Fibroblast of lung (primary cell): ENCODE measurements at regions not wholly inside any gene's neighbourhood (a gene's known extent, or its start where the extent isn't known, plus 50 kb on each side); places are given as distances from the start of the nearest gene placed in this dataset.

ENCODE experiments used
- DNase-seq, 2 donors: peaks; one replicate each; pipeline versions ENCODE4 v3.0.0 to v3.0.0-alpha.2; 2010; ENCODE audit warnings: low read depth in 2 of 2
- H2AFZ ChIP-seq: 2 replicates; pipeline ENCODE4 v1.5.1; 2012; ENCODE audit warnings: low read length, control low read depth, inconsistent platforms
- H3K27ac ChIP-seq: 2 replicates; pipeline ENCODE4 v1.5.1; 2011; ENCODE audit warnings: low read length, control low read depth; ENCODE audit not compliant: insufficient read depth
- H3K27me3 ChIP-seq: 2 replicates; pipeline ENCODE4 v1.5.1; 2011; ENCODE audit warnings: mild to moderate bottlenecking, low read length; ENCODE audit not compliant: control insufficient read depth, insufficient read depth
- H3K36me3 ChIP-seq: 2 replicates; pipeline ENCODE4 v1.5.1; 2011; ENCODE audit warnings: low read length; ENCODE audit not compliant: control insufficient read depth, insufficient read depth
- H3K4me1 ChIP-seq: 2 replicates; pipeline ENCODE4 v1.5.1; 2011; ENCODE audit warnings: low read length; ENCODE audit not compliant: control insufficient read depth, insufficient read depth; ENCODE audit errors: extremely low read depth
- H3K4me2 ChIP-seq: 2 replicates; pipeline ENCODE4 v1.5.1; 2011; ENCODE audit warnings: low read length, control low read depth; ENCODE audit not compliant: insufficient read depth; ENCODE audit errors: extremely low read depth
- H3K4me3 ChIP-seq, 4 experiments: fragments of 200-600 bp in 1 of 4; sonication (generic) in 1 of 4; replicated peaks in 1 of 4; 2 replicates each; pipeline ENCODE4 v1.5.1; 2011 to 2016; ENCODE audit warnings: low read length in 4 of 4, low read depth in 3 of 4, mild to moderate bottlenecking in 3 of 4, control low read depth in 2 of 4, inconsistent platforms in 1 of 4, mixed read lengths in 1 of 4; ENCODE audit not compliant: insufficient read depth in 1 of 4; ENCODE audit errors: control extremely low read depth in 1 of 4
- H3K79me2 ChIP-seq: 2 replicates; pipeline ENCODE4 v1.5.1; 2012; ENCODE audit warnings: mild to moderate bottlenecking, low read length, inconsistent platforms; ENCODE audit not compliant: control insufficient read depth, insufficient read depth
- H3K9ac ChIP-seq: 2 replicates; pipeline ENCODE4 v1.5.1; 2011; ENCODE audit warnings: mild to moderate bottlenecking, low read length, control low read depth; ENCODE audit not compliant: insufficient read depth
- H3K9me3 ChIP-seq: 2 replicates; pipeline ENCODE4 v1.5.1; 2012; ENCODE audit warnings: low read depth, low read length; ENCODE audit not compliant: control insufficient read depth, insufficient read depth
- H4K20me1 ChIP-seq: 2 replicates; pipeline ENCODE4 v1.5.1; 2011; ENCODE audit warnings: low read length; ENCODE audit not compliant: control insufficient read depth, insufficient read depth; ENCODE audit errors: extremely low read depth
- EZH2 ChIP-seq: IDR thresholded peaks from 2 replicates; pipeline ENCODE4 v1.5.1; 2012; ENCODE audit warnings: low read length, control low read depth, mild to moderate bottlenecking; ENCODE audit errors: missing control alignments
- TF ChIP-seq, protein P1 (sequence below), 2 donors: IDR thresholded peaks in 1 of 2; conservative IDR thresholded peaks in 1 of 2; 1 replicate in 1 of 2; 2 replicates in 1 of 2; pipeline ENCODE4 v1.5.1; 2011 to 2012; ENCODE audit warnings: low read length in 2 of 2, control low read depth in 1 of 2, inconsistent platforms in 1 of 2, low read depth in 1 of 2, mild to moderate bottlenecking in 1 of 2

DNA sequence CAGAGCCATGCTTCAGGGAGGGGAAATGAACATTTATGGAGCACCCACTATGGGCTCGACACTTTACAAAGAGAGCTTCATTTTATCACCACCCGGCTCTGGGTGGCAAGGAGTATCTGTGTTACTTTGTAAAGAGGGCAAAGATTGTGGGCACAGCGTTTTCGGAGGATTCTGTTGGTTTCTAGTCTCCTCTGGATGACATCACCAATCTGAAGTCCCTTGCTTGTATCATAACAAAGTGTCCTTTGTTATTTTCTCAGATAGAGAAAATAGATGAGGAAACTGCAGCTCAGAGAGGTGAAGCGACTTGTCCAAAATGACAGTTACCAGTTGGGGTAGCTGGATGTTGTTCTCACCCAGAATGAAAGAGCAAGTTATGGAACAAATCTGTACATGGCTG, 162.8 kb downstream of the GLI2 start:
- H3K4me2 ChIP-seq: no peak overlapping the region
- no peaks in the 10 kb centered on the region for H3K79me2 ChIP-seq

DNA sequence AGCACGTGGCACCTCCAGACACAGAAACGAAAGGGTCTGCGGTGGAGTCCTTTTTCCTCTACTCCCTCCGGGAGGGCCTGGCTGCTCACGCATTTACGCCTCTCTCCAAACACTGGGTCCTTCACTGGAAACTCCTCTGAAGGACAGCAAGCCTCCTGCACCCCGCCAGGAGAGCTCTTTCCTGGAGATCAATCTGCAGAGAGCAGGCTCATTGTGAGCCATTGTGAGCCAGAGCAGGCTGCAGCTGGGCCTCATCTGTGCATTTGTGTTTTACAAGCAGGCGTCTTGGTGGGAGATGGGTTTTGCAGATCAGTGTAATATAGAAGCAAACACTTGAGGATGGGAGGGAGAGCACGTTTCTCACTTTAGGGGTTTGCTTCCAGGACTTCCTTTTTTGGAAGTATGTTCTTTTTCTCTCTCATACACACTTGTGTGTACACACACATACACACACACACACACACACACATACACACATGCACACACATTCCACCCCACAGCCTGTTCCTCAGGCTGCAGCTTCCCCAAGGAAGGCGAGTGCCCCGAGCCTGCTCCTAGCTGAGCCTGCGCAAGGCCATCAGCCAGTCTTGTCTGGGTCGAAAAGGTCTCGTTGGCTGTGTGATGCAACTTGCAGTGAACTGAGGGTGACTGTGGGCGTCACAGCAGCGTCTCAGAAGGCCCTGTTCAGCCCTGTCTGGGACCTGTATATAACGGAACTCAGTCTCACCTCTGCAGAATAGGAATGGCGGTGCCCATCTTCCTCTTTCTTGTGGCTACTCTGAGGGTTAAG, 163.5 kb downstream of the GLI2 start:
- Histone ChIP-seq H3K4me1 (no peaks in the 10 kb centered on the region), H3K36me3 (no peaks in the 10 kb centered on the region), H3K4me3 (no peak overlapping the region), H3K27me3 (no peaks in the 10 kb centered on the region), H4K20me1 (no peaks in the 10 kb centered on the region), H3K79me2 (no peaks in the 10 kb centered on the region), H3K27ac (no peak overlapping the region), H3K4me2 (no peak overlapping the region), H2AFZ (no peak overlapping the region), H3K9ac (no peak overlapping the region), H3K9me3 (no peaks in the 10 kb centered on the region)
- no peak for TF ChIP-seq EZH2
- TF ChIP-seq, protein P1, sequence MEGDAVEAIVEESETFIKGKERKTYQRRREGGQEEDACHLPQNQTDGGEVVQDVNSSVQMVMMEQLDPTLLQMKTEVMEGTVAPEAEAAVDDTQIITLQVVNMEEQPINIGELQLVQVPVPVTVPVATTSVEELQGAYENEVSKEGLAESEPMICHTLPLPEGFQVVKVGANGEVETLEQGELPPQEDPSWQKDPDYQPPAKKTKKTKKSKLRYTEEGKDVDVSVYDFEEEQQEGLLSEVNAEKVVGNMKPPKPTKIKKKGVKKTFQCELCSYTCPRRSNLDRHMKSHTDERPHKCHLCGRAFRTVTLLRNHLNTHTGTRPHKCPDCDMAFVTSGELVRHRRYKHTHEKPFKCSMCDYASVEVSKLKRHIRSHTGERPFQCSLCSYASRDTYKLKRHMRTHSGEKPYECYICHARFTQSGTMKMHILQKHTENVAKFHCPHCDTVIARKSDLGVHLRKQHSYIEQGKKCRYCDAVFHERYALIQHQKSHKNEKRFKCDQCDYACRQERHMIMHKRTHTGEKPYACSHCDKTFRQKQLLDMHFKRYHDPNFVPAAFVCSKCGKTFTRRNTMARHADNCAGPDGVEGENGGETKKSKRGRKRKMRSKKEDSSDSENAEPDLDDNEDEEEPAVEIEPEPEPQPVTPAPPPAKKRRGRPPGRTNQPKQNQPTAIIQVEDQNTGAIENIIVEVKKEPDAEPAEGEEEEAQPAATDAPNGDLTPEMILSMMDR (conservative IDR thresholded peaks at IDR 0.05 in 1 of 2, IDR thresholded peaks at IDR 0.05 in 1 of 2; ENCODE audit: low read depth in 1 of 2, low read length in 2 of 2): no peak
- DNase-seq: no peak

More for the DNA sequence above, 162.8 kb downstream of the GLI2 start:
- Histone ChIP-seq H3K9ac (no peak overlapping the region), H4K20me1 (no peaks in the 10 kb centered on the region), H3K27ac (no peak overlapping the region), H3K36me3 (no peaks in the 10 kb centered on the region), H3K9me3 (no peaks in the 10 kb centered on the region), H2AFZ (no peak overlapping the region), H3K27me3 (no peaks in the 10 kb centered on the region), H3K4me3 (no peak overlapping the region), H3K4me1 (no peaks in the 10 kb centered on the region)
- TF ChIP-seq EZH2: no peak
- TF ChIP-seq, protein P1 (conservative IDR thresholded peaks at IDR 0.05 in 1 of 2, IDR thresholded peaks at IDR 0.05 in 1 of 2; ENCODE audit: low read depth in 1 of 2, low read length in 2 of 2): no peak
- DNase-seq: no peak

- Histone ChIP-seq H3K4me2 (no peak overlapping the region), H3K79me2 (no peaks in the 10 kb centered on the region), H2AFZ (no peak overlapping the region), H3K9ac (no peak overlapping the region), H3K9me3 (no peaks in the 10 kb centered on the region), H3K27ac (no peak overlapping the region), H4K20me1 (no peaks in the 10 kb centered on the region), H3K36me3 (no peaks in the 10 kb centered on the region), H3K4me3 (no peak overlapping the region), H3K27me3 (no peaks in the 10 kb centered on the region), H3K4me1 (peaks cover 6% of the 10 kb centered on the region)
- no peak for DNase-seq
- TF ChIP-seq, protein P1 (conservative IDR thresholded peaks at IDR 0.05 in 1 of 2, IDR thresholded peaks at IDR 0.05 in 1 of 2; ENCODE audit: low read depth in 1 of 2, low read length in 2 of 2): peak in 1 of 2 donors; percentile 2
- no peak for TF ChIP-seq EZH2
Observed at GRCh38 chr2:120899771-120900170, 164.1 kb downstream of the GLI2 start.
